Dedifferentiated amniotic fluid mesenchymal stem cell (primary cell): ENCODE measurements at regions not wholly inside any gene's neighbourhood (a gene's known extent, or its start where the extent isn't known, plus 50 kb on each side); places are given as distances from the start of the nearest gene placed in this dataset.

ENCODE experiments used
- DNase-seq: peaks from one replicate; pipeline ENCODE4 v3.0.0-alpha.2; 2016; ENCODE audit errors: extremely low spot score

GRCh38 chr1:87878873-87879272 is 550.2 kb downstream of the LMO4 start:
- no peak for DNase-seq

- DNase-seq = no peak
Measured at GRCh38 chr1:87880098-87880760, 551.5 kb downstream of the LMO4 start.

- DNase-seq = no peak
Measured at GRCh38 chr1:87880764-87881163, 552.1 kb downstream of the LMO4 start.

- no peak for DNase-seq
Measured at GRCh38 chr1:87883906-87884305, 555.2 kb downstream of the LMO4 start.

- no peak for DNase-seq
Measured at GRCh38 chr1:87884581-87884980, 555.9 kb downstream of the LMO4 start.

GRCh38 chr1:87885278-87886025 is 556.8 kb downstream of the LMO4 start:
- no peak for DNase-seq

- no peak for DNase-seq
Measured at GRCh38 chr1:87887100-87887499, 558.4 kb downstream of the LMO4 start.

- DNase-seq = no peak
Measured at GRCh38 chr1:87888446-87888845, 559.8 kb downstream of the LMO4 start.

- no peak for DNase-seq
Measured at GRCh38 chr1:87894062-87894461, 565.4 kb downstream of the LMO4 start.

GRCh38 chr1:87897481-87897880 is 568.8 kb downstream of the LMO4 start:
- no peak for DNase-seq

GRCh38 chr1:87898431-87898830 is 569.8 kb downstream of the LMO4 start:
- DNase-seq = no peak

GRCh38 chr1:87899017-87899416 is 570.3 kb downstream of the LMO4 start:
- no peak for DNase-seq

- no peak for DNase-seq
Measured at GRCh38 chr1:87899746-87900145, 571.1 kb downstream of the LMO4 start.

GRCh38 chr1:87902830-87903229 is 574.1 kb downstream of the LMO4 start:
- no peak for DNase-seq

GRCh38 chr1:87903242-87903641 is 574.6 kb downstream of the LMO4 start:
- no peak for DNase-seq

- no peak for DNase-seq
Measured at GRCh38 chr1:87904651-87905050, 576.0 kb downstream of the LMO4 start.

GRCh38 chr1:87905651-87906050 is 577.0 kb downstream of the LMO4 start:
- DNase-seq = no peak

- DNase-seq = no peak
Measured at GRCh38 chr1:87906078-87906477, 577.4 kb downstream of the LMO4 start.

GRCh38 chr1:87913361-87913760 is 584.7 kb downstream of the LMO4 start:
- DNase-seq = no peak

- no peak for DNase-seq
Measured at GRCh38 chr1:87914396-87914795, 585.7 kb downstream of the LMO4 start.

GRCh38 chr1:87915771-87916170 is 587.1 kb downstream of the LMO4 start:
- DNase-seq = no peak

GRCh38 chr1:87916965-87917364 is 588.3 kb downstream of the LMO4 start:
- no peak for DNase-seq

- DNase-seq = no peak
Measured at GRCh38 chr1:87918398-87918797, 589.7 kb downstream of the LMO4 start.

GRCh38 chr1:87922885-87923284 is 594.2 kb downstream of the LMO4 start:
- DNase-seq = no peak
